GM10266 (cell line): ENCODE measurements at regions not wholly inside any gene's neighbourhood (a gene's known extent, or its start where the extent isn't known, plus 50 kb on each side); places are given as distances from the start of the nearest gene placed in this dataset.

Source experiments
- DNase-seq: peaks from one replicate; pipeline ENCODE4 v3.0.0; 2012; ENCODE audit errors: extremely low spot score
- TF ChIP-seq, protein P1 (sequence below): IDR thresholded peaks from 2 replicates; pipeline ENCODE4 v1.5.1; 2012; ENCODE audit warnings: mild to moderate bottlenecking, low read depth; ENCODE audit not compliant: control insufficient read depth, insufficient read depth; ENCODE audit errors: missing control alignments

DNA sequence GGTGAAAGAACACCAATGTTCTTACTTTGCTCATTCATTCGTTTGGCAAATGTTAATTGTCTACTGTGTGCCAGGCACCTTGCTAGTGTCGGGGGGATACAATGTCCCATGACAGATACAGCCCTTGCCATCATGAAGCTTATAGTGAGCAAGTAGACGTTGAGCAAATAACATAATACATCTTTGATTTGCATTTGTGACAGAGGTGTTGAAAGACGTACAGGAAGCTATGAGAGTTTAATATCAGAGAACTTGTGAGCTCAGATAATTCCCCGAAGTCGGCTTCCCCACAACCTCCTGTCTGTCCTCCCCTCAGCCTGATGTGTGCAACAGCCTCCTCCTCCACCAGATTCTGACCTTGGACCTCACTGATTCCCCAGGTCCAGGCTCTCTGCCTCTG lies 138.0 kb upstream of the SDK2 start:
- no peak for DNase-seq
- TF ChIP-seq, protein P1, sequence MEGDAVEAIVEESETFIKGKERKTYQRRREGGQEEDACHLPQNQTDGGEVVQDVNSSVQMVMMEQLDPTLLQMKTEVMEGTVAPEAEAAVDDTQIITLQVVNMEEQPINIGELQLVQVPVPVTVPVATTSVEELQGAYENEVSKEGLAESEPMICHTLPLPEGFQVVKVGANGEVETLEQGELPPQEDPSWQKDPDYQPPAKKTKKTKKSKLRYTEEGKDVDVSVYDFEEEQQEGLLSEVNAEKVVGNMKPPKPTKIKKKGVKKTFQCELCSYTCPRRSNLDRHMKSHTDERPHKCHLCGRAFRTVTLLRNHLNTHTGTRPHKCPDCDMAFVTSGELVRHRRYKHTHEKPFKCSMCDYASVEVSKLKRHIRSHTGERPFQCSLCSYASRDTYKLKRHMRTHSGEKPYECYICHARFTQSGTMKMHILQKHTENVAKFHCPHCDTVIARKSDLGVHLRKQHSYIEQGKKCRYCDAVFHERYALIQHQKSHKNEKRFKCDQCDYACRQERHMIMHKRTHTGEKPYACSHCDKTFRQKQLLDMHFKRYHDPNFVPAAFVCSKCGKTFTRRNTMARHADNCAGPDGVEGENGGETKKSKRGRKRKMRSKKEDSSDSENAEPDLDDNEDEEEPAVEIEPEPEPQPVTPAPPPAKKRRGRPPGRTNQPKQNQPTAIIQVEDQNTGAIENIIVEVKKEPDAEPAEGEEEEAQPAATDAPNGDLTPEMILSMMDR = no peak

DNA sequence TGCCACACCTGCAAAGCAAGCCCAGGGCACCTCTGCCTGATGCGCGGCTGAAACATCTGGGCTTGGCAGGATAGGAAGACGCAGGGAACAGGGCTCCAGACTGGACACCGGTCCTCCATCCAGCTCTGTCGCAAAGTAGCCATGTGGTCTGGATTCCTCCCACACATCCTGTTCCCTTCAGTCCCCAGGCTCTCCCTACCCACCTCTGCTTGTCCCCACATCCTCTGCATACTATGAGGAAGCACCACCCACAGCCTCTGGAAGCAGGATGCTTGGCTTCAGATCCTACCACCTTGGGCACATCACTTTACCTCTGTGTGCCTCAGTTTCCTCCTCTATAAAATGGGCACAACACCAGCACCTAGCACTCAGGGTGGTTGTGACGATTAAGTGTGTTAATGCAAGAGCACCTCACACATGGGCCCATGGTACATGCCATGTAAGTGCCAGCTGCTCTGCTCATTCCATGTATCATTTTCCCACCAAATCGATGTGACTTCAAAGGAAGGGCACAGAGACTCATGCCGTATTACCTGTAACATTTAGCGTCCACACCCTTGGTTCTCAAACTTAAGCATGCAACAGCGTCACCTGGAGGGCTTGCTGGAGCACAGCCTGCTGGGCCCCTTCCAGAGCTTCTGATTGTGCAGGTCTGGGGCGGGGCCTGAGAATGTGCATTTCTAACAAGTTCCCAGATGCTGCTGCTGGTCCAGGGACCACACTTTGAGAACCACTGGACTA lies 138.6 kb upstream of the SDK2 start:
- DNase-seq = no peak
- TF ChIP-seq, protein P1 = no peak

DNA sequence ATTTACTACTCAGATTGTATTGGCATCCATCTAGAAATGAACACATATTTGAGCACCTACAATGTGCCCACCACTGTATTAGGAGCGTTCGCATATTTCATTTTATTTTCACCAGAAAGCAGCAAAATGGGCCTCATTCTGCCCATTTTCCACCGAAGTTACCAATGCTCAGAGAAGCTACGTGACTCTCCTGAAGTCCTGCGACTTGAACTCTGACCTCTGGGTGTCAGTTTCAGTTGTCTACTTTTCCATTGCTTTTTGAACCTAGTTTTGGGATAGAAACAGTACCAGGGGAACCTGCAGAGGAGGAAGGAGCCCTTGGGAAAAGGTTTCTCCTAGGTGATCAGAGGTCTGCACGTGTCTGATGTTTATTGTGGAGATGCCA lies 139.1 kb upstream of the SDK2 start:
- DNase-seq = no peak
- TF ChIP-seq, protein P1 = no peak

DNA sequence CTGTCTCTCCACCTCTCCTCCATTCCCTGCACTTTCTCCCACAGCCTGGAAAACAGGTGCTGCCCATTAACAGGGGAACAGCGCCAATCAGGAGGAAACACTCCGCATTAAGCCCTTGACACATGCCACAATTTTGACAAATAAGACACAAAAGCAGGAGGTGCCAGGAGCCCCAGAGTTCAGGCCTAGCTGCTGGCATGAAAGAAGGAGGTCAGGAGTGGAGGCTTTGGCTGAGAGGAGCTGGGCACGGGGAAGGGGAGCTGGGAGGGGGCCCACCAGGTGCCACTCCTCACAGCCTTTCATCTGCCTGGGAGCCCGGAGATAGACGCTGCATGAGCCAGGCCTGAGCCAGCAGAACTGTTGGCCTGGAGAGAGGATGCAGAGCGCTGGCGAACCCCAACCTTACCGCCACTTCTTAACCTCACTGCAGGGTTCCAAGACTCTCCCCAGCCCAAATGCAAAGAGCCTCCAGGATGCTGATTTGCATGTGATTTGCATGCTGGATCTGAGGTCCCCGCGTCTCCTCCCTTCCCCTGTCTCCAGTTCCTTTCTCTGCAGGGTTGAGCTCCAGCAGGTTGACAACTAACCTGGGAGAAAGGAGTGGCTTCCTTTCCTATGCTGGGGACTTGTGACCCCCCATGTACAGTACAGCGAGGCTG lies 139.8 kb upstream of the SDK2 start:
- TF ChIP-seq, protein P1 = no peak
- no peak for DNase-seq

DNA sequence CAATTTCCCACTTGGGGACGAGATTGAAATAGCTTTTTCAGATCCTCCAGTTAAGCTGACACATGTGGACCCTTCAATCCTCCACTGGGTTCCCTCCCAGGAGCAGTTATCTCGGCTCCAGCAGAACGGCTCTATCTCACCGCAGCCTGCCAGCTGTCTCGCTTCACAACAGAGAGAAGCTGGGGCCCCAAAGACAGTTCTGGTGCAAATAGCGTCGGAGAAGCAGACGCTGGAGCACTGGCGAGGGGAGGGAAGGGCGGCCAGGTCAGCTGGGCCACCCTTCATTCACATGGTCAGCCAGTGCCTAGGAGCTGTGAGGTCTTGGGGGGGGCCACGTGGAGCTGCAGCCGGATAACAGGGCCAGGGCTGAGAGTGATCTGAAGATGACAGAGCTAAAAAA lies 141.3 kb upstream of the SDK2 start:
- TF ChIP-seq, protein P1 = no peak
- no peak for DNase-seq

DNA sequence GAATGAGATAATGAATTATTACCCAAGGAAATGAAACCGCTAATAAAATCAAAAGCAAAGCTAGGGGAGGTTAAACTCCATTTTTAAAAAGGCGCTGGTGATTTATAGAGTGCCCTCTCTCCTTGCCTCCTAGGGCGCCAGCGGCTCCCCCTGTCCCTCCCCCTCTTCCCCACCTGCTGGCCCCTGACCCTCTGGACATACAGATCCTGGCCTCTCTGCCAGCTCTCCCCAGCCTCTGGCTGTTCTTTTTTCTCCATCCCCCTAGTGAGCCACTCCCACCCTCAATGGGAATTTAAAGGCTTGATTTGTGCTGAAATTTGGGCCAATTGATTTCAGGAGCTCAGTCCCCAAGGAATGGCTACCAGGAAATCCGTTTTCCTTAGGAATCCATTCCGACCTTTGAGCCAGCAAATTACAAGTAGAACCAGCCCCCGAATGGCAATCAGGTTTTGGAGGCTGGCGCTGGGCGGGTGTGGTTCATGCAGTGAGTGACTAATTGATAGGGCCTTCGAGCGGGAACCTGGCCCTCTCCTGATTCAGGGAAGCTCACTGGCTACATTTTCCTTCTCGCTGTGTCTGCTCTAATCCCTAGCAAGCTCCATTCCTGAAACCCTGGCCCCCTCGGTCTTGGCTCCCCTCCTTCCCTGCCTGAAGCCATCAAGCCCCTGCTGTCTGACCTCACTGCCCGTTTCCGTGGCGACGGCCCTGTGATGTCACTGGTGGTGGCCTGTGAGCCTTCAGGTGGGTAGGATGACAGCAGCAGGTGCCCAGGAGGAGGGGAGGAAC lies 141.9 kb upstream of the SDK2 start:
- TF ChIP-seq, protein P1 = no peak

More for the DNA sequence above, 141.9 kb upstream of the SDK2 start:
- DNase-seq = no peak
